ENCODE measurements at regions not wholly inside any gene's neighbourhood (a gene's known extent, or its start where the extent isn't known, plus 50 kb on each side); places are given as distances from the start of the nearest gene placed in this dataset.
A peak's percentile ranks its signal among the peaks of the same experiment; 100 is the strongest.
"Not testable (repeated sequence)": the region's sequence is repeated elsewhere in the genome, so short reads cannot be mapped to it uniquely, and the experiment has no call there.

DNA sequence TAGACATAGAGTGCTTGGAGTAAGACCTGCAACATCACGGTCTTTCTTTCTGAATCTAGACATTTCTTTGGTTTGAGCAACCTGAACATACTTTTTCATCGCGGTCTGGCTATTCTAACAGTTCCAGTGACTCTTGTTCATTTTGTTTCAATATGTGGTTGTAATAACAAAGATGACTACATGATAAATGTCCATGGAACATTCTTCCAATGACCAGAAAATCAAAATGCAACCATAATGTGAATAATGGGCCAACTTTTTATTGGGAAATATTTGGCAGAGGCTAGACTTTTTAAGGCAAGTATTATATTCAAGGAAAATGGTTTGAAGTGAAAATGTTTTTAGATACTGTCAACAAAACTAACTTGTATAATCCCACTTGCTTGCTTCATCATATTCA, 282.5 kb downstream of the INHBA start:
- no peak for DNase-seq

DNA sequence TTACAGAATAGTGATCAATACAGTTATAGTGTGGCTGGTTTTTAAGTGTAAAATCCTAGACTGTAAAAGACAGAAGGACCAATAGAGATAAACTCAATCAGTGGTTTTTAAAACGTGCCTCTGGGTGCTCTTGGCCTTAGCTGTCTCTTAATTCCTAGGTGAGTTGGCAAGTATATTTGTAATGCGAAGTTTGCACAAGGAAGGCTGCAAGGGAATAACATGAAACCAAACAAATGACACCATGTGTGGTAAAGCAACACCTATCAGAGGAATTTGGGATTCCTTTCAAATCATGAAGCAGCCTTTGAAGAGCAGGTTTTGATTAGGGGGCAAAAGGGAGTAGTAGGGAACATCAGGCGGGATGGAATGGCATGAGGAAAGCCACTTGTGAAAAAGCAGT, 284.6 kb downstream of the INHBA start:
- DNase-seq = no peak

DNA sequence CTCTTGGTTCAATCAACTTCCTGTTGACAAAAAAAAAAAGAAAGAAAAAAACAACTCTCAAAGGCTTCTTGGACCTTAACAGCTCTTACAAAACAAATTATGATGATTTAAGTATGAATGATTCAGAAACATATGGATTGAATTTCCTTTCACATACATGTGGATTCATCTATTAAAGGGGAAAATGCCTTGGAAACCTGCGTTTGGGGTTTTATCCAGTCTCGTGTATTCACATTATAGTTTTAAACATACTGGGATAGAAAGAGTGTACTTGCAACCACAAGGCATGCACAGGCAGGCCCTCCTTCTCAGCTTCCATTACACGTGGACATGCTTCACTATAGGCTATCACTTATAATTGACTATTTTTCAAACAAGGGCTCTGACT, 286.7 kb downstream of the INHBA start:
- DNase-seq = no peak

DNA sequence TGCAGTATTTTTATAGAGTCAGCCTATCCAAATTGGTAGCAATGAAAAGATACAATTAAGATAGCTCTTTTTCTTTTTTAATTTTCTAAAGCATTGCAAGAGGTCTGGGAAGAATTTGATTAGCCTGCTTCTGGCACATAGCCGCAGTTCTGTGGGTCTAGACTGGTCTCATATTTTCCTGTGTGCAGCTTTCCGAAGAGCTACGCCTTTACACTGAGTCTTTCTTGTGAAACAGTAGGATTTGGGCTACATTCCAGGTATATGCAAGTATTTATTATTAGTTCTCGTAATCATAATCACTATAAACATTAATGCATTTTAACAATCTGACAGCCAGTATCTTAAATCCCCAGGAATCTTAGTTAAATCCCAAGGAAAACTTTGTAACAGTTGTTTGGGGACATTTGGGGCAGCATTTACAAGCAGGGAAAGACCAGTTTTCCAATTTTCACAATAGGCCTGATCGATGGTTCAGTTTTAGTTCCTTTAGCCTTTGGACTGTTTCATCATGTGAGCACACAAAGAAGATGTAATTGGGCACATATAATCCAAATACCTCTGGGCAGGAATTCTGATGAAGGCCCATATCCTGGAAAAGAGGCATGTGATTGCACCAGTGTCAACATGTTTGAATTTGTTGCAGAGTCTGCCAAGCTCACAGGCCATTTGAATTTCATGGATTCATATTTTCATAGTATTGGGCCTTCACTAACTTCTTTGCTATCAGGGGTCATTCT, 287.3 kb downstream of the INHBA start:
- DNase-seq = no peak

DNA sequence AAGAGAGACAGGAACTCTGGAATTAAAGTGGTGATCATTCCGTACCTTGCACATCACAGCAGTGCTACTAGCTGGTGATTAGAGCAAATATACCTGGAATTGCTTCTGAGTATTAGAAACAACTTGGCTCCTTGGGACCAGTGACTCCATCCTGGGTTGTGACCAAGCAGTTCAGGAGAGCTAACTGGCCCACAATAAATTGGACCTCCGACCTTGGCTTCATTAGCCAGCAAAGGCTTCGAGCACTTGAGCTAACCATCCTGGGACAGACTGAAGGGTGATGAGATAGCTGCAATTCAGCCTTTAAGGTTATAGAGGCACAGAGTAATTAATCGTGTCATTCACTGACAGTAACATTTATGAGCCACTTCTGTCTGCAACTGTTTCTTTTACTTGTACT, 287.8 kb downstream of the INHBA start:
- DNase-seq = no peak

DNA sequence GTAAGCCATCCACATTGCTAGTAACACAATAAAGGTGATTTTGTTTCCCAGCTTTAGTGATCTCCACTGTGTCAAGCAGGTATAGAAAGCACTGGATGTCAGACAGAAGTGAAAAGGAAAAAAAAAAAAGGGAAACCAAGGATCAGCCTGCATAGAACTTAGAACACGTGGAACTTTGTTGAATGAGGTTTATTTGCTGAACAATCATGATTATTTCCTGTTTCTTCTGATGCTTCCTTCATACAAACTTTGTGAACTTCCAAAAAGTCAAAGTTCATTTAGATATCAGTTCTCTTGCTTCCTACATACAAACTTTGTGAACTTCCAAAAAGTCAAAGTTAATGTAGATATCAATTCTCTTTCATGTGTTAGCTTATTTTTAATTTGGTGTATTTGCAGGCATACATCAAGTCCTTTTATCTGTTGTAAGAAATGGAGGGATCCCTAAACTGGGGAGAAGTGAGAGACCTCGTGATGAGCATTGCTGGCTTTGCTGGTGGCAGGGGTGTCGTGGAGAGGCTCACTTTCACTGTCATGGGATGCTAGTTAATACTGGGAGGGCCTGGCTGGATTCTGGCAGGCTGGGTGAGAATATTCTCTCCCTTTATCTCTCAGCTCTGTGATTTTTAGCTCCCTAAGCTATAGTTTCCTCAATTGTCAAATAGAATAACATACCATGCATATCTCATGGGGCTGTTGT, 298.4 kb downstream of the INHBA start:
- peak in 1 of 3 donors; percentile 4 for DNase-seq

DNA sequence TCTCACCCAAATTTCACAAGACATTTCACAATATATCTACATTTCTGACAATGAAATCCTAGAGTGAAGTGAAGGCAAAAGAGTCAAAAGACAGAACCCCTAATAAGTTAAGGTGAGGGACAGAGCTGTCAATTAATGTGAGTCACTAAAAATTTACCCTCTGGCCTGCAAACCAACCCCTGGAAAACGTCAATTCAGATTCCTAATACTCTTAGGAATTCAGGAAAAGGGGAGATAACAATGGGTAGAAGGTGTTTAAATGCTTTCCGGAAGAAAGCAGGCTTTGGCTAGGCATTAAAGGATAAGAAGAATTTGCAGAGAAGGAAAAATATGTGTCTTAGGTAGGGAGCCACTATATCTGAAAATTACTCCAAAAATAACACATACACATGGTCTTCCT, 299.6 kb downstream of the INHBA start:
- DNase-seq = no peak

DNA sequence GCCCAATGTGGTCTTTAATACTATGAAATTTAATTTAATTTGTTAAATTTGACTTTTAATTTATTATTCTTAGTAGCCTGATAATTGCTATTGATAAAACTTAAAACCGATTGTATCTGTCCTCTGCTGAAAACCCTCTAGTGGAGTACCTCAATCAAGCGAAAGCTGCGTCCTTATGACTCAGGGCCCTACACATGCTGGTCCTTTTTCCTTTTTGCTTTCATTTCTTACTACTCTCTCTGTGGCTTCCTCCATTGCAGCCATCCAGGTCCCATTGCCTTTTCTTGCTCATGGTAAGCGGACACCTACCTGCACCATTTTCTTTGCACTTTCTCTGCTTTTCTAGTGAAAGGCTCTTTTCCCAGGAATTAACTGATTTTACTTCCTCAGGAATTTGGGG, 301.1 kb downstream of the INHBA start:
- DNase-seq = no peak

DNA sequence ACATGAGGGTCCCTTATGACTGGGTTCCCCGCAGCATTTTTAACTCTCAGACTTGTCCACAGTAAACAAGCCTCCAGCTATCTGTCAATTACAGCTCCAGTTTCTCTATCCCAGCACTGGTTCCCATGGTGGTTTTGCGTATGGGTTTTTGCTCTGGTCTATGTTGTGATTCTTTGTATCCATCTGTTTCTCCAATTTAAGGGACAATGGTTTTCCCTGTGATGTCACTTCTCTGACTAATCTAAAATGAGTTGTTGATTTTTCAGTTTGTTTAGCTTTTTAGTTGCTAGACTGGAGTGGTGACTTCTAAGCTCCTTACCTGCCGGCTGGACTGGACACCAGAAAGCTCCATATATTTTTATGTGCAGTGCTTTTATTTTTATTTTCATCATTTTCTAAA, 303.7 kb downstream of the INHBA start:
- no peak for DNase-seq

DNA sequence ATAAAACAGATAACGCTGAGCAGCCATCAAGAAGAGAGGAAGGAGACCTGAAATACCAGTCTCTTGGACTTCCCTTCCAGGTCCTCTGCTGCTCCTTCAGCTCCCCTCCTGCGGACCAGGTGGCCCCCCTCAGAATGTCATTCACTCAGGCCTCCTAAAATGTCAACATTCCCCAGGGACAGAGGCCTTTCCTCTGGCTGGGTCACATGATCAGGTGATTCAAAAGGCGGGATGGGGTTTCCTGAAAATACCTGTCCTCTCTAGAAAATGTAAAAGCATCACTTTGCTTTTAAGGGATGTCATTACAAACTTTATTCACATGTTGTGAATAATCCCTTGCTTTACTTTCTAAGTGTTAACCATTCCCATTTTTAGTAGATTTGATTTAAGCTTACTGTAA, 311.1 kb downstream of the INHBA start:
- DNase-seq = no peak

DNA sequence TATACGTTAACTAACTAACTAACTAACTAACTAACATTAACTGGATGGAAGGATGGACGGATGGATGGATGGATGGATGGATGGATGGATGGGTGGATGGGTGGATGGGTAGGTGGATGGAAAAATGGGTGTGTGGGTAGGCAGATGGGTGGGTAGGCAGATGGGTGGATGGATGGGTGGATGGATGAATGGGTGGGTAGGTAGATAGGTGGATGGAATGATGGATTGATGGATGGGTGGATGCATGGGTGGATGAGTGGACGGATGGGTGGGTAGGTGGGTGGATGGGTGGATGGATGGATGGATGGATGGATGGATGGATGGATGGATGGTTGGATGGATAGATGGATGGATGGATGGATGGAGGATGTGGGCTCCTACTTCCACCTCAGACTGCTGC, 314.0 kb downstream of the INHBA start:
- not testable (repeated sequence) for DNase-seq

DNA sequence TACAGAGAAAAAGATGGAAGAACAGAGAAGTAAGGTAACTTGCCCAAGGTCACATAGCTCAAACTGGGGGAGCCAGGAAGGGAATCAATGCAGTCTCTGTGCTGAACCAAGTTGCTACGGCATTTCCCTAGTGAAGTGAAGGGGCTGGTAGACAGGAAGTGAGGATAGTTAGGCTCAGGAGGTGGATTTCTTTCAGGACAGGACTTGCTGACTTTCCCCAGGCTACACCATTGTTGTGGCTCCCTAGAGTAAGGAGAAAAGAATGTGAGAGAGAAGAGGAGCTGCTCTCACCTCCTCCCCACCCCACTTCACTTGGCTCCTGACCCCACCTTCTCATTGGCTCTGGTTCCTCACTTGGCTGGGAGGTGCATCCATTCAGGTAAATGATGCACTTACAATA, 316.9 kb downstream of the INHBA start:
- DNase-seq = no peak

DNA sequence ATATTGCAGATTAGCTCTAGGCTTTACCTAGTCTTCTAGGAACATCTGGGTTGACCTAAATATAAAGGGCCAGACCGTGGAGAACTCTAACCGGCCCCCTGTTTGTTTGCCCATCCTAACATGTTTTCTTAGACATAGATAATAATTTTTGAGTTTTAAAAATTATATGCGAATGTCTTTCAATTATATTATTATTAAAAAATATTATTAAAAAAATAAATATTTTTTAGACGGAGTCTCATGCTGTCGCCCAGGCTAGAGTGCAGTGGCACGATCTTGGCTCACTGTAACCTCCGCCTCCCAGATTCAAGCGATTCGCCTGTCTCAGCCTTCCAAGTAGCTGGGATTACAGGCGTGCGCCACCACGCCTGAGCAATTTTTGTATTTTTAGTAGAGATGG, 318.5 kb downstream of the INHBA start:
- DNase-seq = no peak

DNA sequence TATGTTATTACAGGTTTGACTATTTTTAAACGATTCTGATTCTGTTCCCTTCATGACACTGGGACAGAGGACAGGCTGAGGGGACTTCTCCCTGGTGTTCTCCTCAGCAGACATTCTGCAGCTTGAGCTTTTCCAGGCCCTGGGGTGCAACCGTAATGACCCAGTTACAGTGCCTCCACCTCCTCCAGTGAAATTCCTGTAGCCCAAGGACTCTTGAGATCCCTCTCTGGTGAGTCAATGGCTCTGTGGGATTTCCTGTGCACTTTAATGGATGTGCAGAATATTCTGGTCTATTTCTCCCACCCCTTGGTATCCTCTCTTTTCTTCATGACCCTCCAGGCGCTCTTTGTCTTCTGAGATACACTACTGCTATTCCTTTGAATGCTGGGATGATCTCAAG, 319.3 kb downstream of the INHBA start:
- no peak for DNase-seq

DNA sequence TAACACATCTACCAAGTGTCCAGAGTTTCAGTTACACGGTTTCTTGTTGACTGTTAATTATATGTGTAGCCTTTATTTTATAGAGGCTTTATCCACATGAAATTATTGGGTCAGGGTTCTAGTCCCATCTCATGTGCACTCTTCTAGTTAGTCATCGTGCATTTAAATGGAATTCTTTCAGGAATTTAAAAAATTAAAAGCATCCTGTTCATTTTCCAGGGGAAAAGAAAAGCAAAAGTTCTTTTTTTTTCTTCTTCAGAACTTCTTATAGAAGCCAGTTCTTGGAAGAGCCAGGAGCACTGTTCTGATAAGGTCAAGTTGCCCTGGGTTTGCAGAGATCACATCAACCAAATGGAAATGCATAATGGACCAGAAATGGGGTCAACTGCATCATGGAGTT, 324.7 kb downstream of the INHBA start:
- no peak for DNase-seq

DNA sequence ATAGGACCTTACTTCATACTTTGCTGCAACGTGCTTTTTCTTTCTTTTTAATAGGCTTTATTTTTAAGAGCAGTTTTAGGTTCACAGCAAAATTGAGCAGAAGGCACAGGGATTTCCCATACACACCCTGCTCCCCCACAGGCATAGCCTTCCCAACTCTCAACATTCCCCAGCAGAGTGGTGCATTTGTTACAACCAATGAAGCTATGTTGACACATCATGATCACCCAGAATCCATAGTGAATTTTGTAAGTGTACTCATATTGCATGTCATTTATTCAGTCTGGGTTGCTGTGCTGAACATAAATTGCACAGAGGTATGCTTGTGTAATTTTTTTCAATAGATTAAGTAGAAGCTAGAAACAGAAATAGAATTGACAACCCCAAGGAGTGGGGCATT, 327.3 kb downstream of the INHBA start:
- no peak for DNase-seq

DNA sequence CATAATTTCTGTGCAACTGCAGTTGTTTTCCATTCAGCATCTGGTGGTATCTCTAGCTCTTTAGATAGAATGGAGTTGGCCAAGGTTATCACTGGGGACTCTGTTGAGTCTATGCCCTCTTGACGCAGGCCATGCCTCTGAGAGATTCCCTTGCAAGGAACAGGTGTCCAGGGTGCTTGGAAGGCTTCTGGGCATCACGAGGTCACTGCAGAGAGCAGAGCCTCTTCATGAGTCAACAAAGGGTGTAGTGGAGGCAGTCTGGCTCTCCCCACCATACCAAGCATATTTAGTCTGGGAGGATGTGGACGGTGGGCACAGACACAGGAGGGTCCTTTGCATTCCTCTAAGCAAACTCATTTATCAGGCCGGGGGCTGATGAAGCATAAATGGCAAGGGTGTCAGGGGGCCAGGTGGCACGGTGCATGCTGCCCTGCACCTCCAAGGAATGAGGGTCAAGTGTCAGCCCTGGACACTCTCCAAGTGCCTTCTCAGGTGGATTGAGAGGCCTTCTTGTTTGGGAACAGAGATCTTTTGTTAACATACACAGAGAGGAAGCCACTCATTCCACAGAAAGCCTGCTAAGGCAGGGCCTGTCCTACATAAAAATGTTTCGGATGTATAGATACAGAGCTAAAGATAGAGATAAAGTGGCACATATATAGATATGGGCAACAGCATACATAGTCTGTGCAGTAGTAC, 328.6 kb downstream of the INHBA start:
- no peak for DNase-seq

DNA sequence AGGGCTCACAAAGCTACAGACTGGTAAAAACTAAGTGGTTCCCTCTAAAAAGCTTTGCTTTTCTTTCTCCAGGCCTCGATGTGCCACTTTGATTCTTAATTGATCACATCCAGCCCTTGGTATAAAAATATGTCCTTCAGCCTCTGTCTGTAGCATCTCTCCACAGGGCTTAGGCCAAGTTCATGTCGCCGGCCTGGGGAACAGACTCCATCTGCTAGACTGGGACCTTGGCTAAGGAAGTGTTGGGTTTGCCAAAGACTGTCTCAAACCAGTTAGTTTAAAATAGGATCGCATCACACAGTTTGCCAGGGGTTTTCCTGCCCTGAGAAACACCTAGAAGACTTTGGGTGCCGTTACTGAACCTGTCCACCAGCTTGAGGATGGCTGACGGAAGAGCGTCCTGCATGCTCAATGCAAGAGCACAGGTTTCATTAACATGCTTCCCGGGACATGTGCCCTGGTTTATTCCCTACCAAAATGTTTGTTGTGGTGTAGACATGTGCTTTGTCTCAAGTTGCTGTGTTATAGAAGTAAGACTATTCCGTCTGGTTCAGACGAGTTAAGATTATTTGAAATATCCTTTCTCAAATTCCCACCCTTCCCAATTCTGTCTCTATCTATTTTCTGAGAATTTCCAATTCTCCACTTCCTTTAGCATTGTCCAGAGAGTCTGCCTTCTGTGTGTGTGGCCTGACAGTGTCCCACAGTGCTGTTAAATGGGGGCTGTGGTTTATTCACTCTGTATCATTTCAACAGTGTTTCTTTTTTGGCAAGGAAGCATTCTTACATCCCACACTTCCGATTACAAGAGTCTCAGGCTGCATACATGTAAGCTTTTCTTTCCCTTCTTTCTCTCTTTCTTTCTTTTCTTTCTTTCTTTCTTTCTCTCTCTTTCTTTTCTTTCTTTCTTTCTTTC, 334.7 kb downstream of the INHBA start:
- DNase-seq = no peak

DNA sequence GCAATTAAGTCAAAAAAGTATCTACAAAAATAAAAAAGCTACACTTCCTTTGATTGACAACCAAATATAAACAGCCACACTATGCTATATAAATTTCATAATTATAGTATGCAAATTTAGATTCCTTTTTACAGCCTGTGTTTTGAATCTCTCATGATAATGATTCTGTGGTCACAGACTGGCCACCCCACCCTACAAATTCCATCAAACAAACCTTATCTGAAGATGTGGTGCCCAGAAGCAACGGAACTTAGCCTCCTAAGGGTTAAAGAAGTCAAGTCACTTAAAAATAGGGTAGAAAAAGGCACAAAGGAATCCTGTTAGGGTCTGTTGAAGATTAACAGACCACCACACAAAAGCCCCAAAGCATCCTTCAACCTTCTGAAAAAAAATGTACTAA, 351.8 kb downstream of the INHBA start:
- DNase-seq = no peak

DNA sequence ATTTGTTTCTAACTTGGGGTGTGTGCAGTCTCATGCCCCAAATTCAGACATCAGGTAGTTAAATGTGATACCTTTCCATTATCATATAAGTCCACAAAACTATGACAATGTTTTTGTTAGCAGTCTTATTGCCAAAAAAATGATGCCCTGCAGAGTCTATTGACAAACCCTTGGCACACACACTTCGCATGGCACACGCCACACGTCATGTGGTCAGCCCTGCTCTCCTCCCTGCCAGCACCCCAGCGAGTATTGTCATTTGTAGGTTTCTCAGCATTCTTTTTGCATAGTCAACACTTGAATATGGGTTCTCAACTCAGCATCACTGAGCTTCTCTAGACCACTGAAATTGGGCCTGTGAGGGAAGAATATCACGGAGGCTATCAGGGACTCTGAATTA, 356.0 kb downstream of the INHBA start:
- no peak for DNase-seq

DNA sequence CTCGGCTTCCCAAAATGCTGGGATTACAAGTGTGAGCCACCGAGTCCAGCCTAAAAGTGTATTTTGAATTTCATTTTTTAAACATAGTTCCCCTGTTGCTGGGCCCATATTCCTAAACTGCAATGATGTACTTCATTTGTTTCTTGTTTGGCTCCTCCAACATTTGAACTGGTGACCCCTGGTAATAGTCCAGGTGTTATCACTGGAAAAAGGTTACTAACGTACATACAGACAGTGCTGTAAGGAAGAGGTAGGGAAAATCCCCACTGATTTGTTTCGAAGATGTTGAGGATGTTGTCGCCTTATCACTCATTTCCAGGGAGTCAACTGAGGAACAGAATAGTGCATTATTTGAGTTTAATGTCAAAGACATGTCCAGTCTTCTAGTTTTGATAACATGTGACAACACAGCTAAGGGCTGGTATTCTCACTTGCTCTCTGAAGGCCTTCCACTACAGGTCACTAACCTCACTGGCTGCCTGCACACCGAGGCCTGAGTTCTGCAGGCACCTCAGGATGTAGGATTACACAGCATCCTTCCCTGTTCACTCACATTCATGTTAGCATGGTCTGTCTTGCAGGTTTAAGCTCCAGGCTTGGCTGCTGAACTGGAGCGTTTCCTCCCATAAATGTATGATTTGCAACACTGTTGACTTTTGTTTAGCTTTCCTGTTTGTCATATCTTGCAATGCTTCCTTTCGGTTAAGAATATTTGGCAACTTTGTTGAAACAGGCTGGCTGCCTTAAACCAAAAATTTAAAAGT, 362.8 kb downstream of the INHBA start:
- DNase-seq = no peak

DNA sequence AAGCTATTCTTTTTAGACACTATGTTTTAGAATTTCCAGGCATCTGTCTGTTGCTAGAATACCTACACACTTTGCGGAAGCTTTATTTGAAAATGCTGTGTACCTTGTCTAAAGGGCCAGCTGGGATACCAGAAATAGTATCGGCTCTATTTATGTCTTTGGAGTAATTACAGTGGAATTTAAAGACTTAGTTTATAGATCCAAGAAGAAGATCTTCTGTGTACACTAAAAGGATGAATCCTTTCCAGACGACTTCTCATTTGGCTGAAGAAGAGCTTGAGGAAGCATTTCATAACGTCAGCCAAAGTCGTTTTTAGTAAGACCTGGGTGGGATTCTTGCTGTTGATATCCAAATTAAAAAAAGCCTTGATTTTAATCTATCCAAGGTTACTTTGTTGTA, 365.9 kb downstream of the INHBA start:
- DNase-seq = no peak

Measured in suppressor macrophage treated with lipopolysaccharide for 1 hour (primary cell).